ENCODE measurements at regions not wholly inside any gene's neighbourhood (a gene's known extent, or its start where the extent isn't known, plus 50 kb on each side); places are given as distances from the start of the nearest gene placed in this dataset.

DNA sequence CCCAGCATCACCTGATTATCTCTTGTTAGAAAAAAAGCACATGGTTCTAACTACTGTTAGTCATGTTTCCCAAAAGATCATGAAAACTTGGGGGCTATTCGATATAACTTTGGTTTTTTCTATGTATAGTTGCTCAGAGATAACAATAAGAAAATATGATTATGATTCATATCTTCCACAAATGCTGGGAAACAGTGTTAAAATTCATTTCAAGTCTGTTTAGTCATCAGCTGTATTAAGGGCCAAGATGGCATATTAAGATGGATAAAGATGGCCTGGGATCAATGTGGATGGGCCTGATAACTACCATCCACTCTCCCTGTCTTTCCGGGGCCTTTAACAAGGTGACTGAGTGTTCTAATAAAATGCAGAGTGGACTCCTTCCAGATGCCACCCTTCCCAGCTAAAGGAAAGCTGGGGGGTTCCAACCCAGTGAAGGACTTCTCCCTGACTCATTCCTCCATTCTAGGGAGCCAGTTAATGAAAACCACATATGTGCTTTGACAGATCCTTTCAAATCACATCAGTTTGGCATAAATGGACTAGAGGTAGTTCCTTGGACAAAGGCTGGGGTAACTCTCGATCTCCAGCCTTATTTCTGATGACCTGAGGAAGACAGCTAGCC, 221.6 kb downstream of the VAPA start:
- H3K79me2 ChIP-seq (ENCODE audit: insufficient read depth): no peaks in the 10 kb centered on the region
- no peaks in the 10 kb centered on the region for H3K9me2 ChIP-seq (ENCODE audit: insufficient read depth)
- TF ChIP-seq EZH2phosphoT487 (IDR thresholded peaks at IDR 0.05; ENCODE audit: insufficient read depth, low read depth): no peak
- TF ChIP-seq EZH2 (IDR thresholded peaks at IDR 0.05; ENCODE audit: insufficient read depth, poor library complexity, severe bottlenecking): no peak
- H2AFZ ChIP-seq: no peak overlapping the region
- H3K27ac ChIP-seq: no peak overlapping the region
- H3K9ac ChIP-seq: no peak overlapping the region
- no peak overlapping the region for H3K4me2 ChIP-seq (ENCODE audit: unreplicated experiment)
- in situ Hi-C loops (cut with MboI): no loop called here
- H3K9me3 ChIP-seq (ENCODE audit: low read depth): no peaks in the 10 kb centered on the region
- 78 to 83% methylated on average over 3 of the region's 3 CpGs for WGBS, 2 experiments (ENCODE audit: low coverage in 1 of 2, low lambda C conversion rate in 2 of 2, missing lambda C conversion rate in 2 of 2)
- H3F3A ChIP-seq (ENCODE audit: insufficient read depth): peaks cover 24% of the 10 kb centered on the region
- no peaks in the 10 kb centered on the region for H3K27me3 ChIP-seq (replicated peaks; ENCODE audit: insufficient read depth)
- no peaks in the 10 kb centered on the region for H3K36me3 ChIP-seq (ENCODE audit: low read depth)
- H3K4me3 ChIP-seq: no peak overlapping the region
- no peaks in the 10 kb centered on the region for H4K20me1 ChIP-seq (ENCODE audit: insufficient read depth)
- peaks cover 19% of the 10 kb centered on the region for H3K4me1 ChIP-seq (ENCODE audit: insufficient read depth)
- DNase-seq: peak; percentile 17

DNA sequence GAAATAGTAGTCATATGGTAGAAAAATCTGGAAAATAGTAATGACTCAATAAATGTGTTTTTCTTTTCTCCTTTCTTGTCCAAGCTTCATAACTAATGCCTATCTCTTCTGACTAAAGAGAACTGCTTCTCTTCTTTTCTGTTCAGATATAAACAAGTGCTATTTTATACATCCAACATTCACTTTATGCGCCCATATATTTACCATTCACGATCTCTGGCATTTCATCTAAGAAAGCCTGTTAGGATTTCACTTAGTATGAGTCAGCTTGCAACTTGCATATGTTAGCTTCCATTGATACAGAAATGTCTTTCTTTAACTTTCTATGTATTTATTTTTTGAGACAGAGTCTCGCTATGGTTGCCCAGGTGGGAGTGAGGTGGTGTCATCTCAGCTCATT, 224.9 kb downstream of the VAPA start:
- DNase-seq: peak; percentile 23
- 81 to 87% methylated on average over 3 of the region's 3 CpGs for WGBS, 2 experiments (ENCODE audit: low coverage in 1 of 2, low lambda C conversion rate in 2 of 2, missing lambda C conversion rate in 2 of 2)
- H3K4me3 ChIP-seq: no peak overlapping the region

DNA sequence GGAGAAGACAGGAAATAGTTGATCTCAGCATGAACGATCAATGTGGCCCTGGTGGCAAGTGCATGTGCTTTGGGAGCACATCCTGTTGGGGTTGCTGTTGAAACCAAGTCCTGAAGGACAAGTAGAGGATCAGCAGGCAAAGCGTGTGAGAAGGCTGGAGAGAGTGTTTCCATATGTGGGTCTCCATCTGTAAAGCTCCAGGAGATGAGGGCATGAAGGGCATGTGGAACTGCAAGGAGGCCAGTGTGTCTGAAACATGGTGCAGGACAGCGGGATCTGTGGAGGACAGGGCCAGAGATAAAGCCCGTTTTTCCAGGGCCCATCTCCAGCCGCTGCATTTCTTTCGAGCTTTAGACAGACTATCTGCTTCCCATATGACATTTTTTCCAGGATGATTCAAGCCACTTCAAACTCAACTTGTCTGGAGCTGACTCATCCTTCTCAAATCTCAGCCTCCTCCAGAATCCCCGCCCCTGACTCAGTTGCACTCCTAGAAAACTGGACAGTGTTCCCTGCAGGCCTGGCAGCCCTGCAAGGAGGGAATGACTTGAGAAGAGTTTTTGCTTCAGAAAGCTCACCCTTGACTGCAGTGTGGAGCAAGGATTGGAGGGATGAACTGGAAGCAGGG, 226.1 kb downstream of the VAPA start:
- Histone ChIP-seq H2AFZ (peak overlapping the region; percentile 47; the same call in 1 of the 2 replicates), H3K27me3 (replicated peaks; ENCODE audit: insufficient read depth) (no peaks in the 10 kb centered on the region), H3K4me3 (peak overlapping the region; percentile 8; the same call in 1 of the 2 replicates), H3K4me2 (ENCODE audit: unreplicated experiment) (peak overlapping the region; percentile 55), H3F3A (ENCODE audit: insufficient read depth) (peaks cover 38% of the 10 kb centered on the region), H3K9ac (0 out of 2 replicates have a peak overlapping the region, but pooled peaks have one; percentile 19), H3K4me1 (ENCODE audit: insufficient read depth) (peaks cover 43% of the 10 kb centered on the region), H3K9me3 (ENCODE audit: low read depth) (no peaks in the 10 kb centered on the region), H3K9me2 (ENCODE audit: insufficient read depth) (no peaks in the 10 kb centered on the region), H4K20me1 (ENCODE audit: insufficient read depth) (no peaks in the 10 kb centered on the region), H3K36me3 (ENCODE audit: low read depth) (no peaks in the 10 kb centered on the region), H3K27ac (peak overlapping the region; percentile 64), H3K79me2 (ENCODE audit: insufficient read depth) (no peaks in the 10 kb centered on the region)
- DNase-seq: peak; percentile 87
- WGBS, 2 experiments (ENCODE audit: low coverage in 1 of 2, low lambda C conversion rate in 2 of 2, missing lambda C conversion rate in 2 of 2): 19 to 24% methylated on average over 7 of the region's 7 CpGs
- no peak for TF ChIP-seq EZH2phosphoT487 (IDR thresholded peaks at IDR 0.05; ENCODE audit: insufficient read depth, low read depth)
- no peak for TF ChIP-seq EZH2 (IDR thresholded peaks at IDR 0.05; ENCODE audit: insufficient read depth, poor library complexity, severe bottlenecking)
- in situ Hi-C loops (cut with MboI): no loop called here

More for the DNA sequence above, 224.9 kb downstream of the VAPA start:
- in situ Hi-C loops (cut with MboI): no loop called here
- H3K9me2 ChIP-seq (ENCODE audit: insufficient read depth): no peaks in the 10 kb centered on the region
- H3F3A ChIP-seq (ENCODE audit: insufficient read depth): peaks cover 38% of the 10 kb centered on the region
- no peaks in the 10 kb centered on the region for H3K79me2 ChIP-seq (ENCODE audit: insufficient read depth)
- H3K27ac ChIP-seq: no peak overlapping the region
- no peaks in the 10 kb centered on the region for H3K27me3 ChIP-seq (replicated peaks; ENCODE audit: insufficient read depth)
- H3K9me3 ChIP-seq (ENCODE audit: low read depth): no peaks in the 10 kb centered on the region
- no peak overlapping the region for H3K9ac ChIP-seq
- no peak overlapping the region for H2AFZ ChIP-seq
- H3K4me1 ChIP-seq (ENCODE audit: insufficient read depth): peaks cover 43% of the 10 kb centered on the region
- H4K20me1 ChIP-seq (ENCODE audit: insufficient read depth): no peaks in the 10 kb centered on the region
- no peak overlapping the region for H3K4me2 ChIP-seq (ENCODE audit: unreplicated experiment)
- TF ChIP-seq EZH2 (IDR thresholded peaks at IDR 0.05; ENCODE audit: insufficient read depth, poor library complexity, severe bottlenecking) (no peak), EZH2phosphoT487 (IDR thresholded peaks at IDR 0.05; ENCODE audit: insufficient read depth, low read depth) (no peak)
- no peaks in the 10 kb centered on the region for H3K36me3 ChIP-seq (ENCODE audit: low read depth)

DNA sequence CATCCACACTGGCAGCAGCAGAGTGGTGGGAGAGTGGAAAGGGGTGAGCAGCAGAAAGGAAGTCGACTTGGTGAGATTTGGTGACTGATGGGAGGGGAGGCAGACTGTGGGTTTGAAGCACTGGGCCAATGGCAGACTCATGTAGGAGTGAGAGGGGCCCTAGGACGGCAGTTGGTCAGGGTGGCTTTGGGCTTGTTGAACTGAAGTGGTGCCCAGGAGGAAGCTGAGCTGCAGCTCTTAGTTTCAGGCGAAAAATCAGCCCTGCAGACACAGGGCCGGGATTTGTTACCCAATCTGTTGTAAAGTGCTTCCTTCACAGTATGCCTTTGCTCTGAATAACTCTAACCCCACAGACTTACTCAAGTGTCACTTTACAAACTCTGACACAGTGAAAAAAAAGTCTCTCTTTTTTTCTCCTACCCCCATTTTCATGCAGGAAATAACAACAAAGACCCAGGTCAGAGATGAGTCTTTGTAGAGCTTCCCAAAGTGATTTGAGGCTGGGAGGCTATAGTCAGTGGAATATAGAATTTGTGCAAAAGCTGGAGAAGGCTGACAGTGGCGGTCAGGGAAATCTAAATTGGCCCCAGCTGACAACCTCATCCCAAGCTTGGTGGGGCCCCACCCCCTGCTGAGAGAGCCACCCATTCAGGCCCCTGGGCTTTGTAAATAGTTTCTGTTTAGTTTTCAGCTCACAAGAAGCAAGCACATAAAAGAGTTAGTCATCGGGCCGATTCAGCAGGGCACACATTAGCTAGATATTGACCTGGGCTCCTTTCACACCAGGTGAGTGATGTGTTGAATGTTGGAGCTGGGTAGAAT, 226.9 kb downstream of the VAPA start:
- peaks cover 43% of the 10 kb centered on the region for H3K4me1 ChIP-seq (ENCODE audit: insufficient read depth)
- no peak overlapping the region; the same call in 1 of the 2 replicates for H3K9ac ChIP-seq
- no peaks in the 10 kb centered on the region for H3K79me2 ChIP-seq (ENCODE audit: insufficient read depth)
- no peak for TF ChIP-seq EZH2phosphoT487 (IDR thresholded peaks at IDR 0.05; ENCODE audit: insufficient read depth, low read depth)
- no peak for TF ChIP-seq EZH2 (IDR thresholded peaks at IDR 0.05; ENCODE audit: insufficient read depth, poor library complexity, severe bottlenecking)
- peak overlapping the region; percentile 64 for H3K27ac ChIP-seq
- no peaks in the 10 kb centered on the region for H3K27me3 ChIP-seq (replicated peaks; ENCODE audit: insufficient read depth)
- peak overlapping the region; percentile 55 for H3K4me2 ChIP-seq (ENCODE audit: unreplicated experiment)
- no peaks in the 10 kb centered on the region for H3K9me3 ChIP-seq (ENCODE audit: low read depth)
- H3K36me3 ChIP-seq (ENCODE audit: low read depth): no peaks in the 10 kb centered on the region
- peak; percentile 72 for DNase-seq
- no peaks in the 10 kb centered on the region for H3K9me2 ChIP-seq (ENCODE audit: insufficient read depth)
- H3K4me3 ChIP-seq: peak overlapping the region; percentile 8; the same call in 1 of the 2 replicates
- H2AFZ ChIP-seq: no peak overlapping the region
- in situ Hi-C loops (cut with MboI): no loop called here
- no peaks in the 10 kb centered on the region for H4K20me1 ChIP-seq (ENCODE audit: insufficient read depth)
- 38 to 47% methylated on average over 7 of the region's 7 CpGs for WGBS, 2 experiments (ENCODE audit: low coverage in 1 of 2, low lambda C conversion rate in 2 of 2, missing lambda C conversion rate in 2 of 2)
- H3F3A ChIP-seq (ENCODE audit: insufficient read depth): peaks cover 38% of the 10 kb centered on the region

Measured in GM23248 (cell line).